Kasumi-1 (cell line): ENCODE measurements at regions not wholly inside any gene's neighbourhood (a gene's known extent, or its start where the extent isn't known, plus 50 kb on each side); places are given as distances from the start of the nearest gene placed in this dataset.
"Not testable (repeated sequence)": the region's sequence is repeated elsewhere in the genome, so short reads cannot be mapped to it uniquely, and the experiment has no call there.

Experiments
- DNase-seq, 2 experiments: peaks; one replicate each; lab custom pipeline; 2025; lab: John Stamatoyannopoulos, UW

GRCh38 chr4:149986917-149987316, 91.3 kb upstream of the DCLK2 start:
- DNase-seq, result no peak

- DNase-seq, result no peak
These were observed 90.7 kb upstream of the DCLK2 start for GRCh38 chr4:149987330-149988086.

- no peak for DNase-seq
These were observed 90.2 kb upstream of the DCLK2 start for GRCh38 chr4:149988087-149988410.

GRCh38 chr4:149993030-149993429, 85.2 kb upstream of the DCLK2 start:
- DNase-seq, result no peak

GRCh38 chr4:149995134-149995756, 83.0 kb upstream of the DCLK2 start:
- no peak for DNase-seq

- no peak for DNase-seq
These were observed 80.3 kb upstream of the DCLK2 start for GRCh38 chr4:149997881-149998421.

GRCh38 chr4:149999485-150000074, 78.7 kb upstream of the DCLK2 start:
- DNase-seq, result peak; percentile 82 to 84

- no peak for DNase-seq
These were observed 76.4 kb upstream of the DCLK2 start for GRCh38 chr4:150001815-150002214.

- no peak for DNase-seq
These were observed 75.7 kb upstream of the DCLK2 start for GRCh38 chr4:150002561-150002960.

- DNase-seq, result no peak
These were observed 73.8 kb upstream of the DCLK2 start for GRCh38 chr4:150004481-150004880.

- no peak for DNase-seq
These were observed 72.7 kb upstream of the DCLK2 start for GRCh38 chr4:150005537-150005936.

- no peak for DNase-seq
These were observed 72.0 kb upstream of the DCLK2 start for GRCh38 chr4:150006197-150006596.

- no peak for DNase-seq
These were observed 70.7 kb upstream of the DCLK2 start for GRCh38 chr4:150007512-150007911.

GRCh38 chr4:150008546-150008945, 69.7 kb upstream of the DCLK2 start:
- DNase-seq, result no peak

GRCh38 chr4:150009533-150009932, 68.7 kb upstream of the DCLK2 start:
- no peak for DNase-seq

GRCh38 chr4:150010525-150011126, 67.6 kb upstream of the DCLK2 start:
- DNase-seq, result peak; percentile 66 to 70

- DNase-seq, result no peak
These were observed 65.3 kb upstream of the DCLK2 start for GRCh38 chr4:150012851-150013360.

- DNase-seq, result not testable (repeated sequence)
These were observed 62.3 kb upstream of the DCLK2 start for GRCh38 chr4:150015910-150016309.

GRCh38 chr4:150016621-150017020, 61.6 kb upstream of the DCLK2 start:
- DNase-seq, result peak; percentile 35 to 39

- DNase-seq, result no peak
These were observed 60.0 kb upstream of the DCLK2 start for GRCh38 chr4:150018257-150018656.

GRCh38 chr4:150021483-150021882, 56.8 kb upstream of the DCLK2 start:
- DNase-seq, result no peak

- no peak for DNase-seq
These were observed 54.8 kb upstream of the DCLK2 start for GRCh38 chr4:150023489-150023888.

- not testable (repeated sequence) for DNase-seq
These were observed 51.3 kb upstream of the DCLK2 start for GRCh38 chr4:150026987-150027386.
